Loucy (cell line): ENCODE measurements at regions not wholly inside any gene's neighbourhood (a gene's known extent, or its start where the extent isn't known, plus 50 kb on each side); places are given as distances from the start of the nearest gene placed in this dataset.

Experiments used
- CTCF ChIP-seq: fragments of 200-600 bp; sonication (generic); conservative IDR thresholded peaks from 2 replicates; pipeline ENCODE4 v1.5.1; 2014; ENCODE audit warnings: mild to moderate bottlenecking, antibody characterized with exemption, low read length
- EZH2phosphoT487 ChIP-seq: fragments of 200-600 bp; IDR thresholded peaks from 2 replicates; pipeline ENCODE4 v1.6.1; 2018; ENCODE audit warnings: antibody characterized with exemption, mild to moderate bottlenecking, moderate library complexity, borderline replicate concordance

- TF ChIP-seq CTCF (no peak), EZH2phosphoT487 (no peak)
These were observed 104.8 kb downstream of the KIF26A start for GRCh38 chr14:104243200-104243599.
